Loucy (cell line): ENCODE measurements at regions not wholly inside any gene's neighbourhood (a gene's known extent, or its start where the extent isn't known, plus 50 kb on each side); places are given as distances from the start of the nearest gene placed in this dataset.
A peak's percentile ranks its signal among the peaks of the same experiment; 100 is the strongest.

Experiments used
- H2AFZ ChIP-seq: fragments of 200-600 bp; sonication (generic); 2 replicates; pipeline ENCODE4 v1.6.0; 2016; ENCODE audit warnings: antibody characterized with exemption, mild to moderate bottlenecking, low read length, moderate library complexity
- H3F3A ChIP-seq: fragments of 200-600 bp; 2 replicates; pipeline ENCODE4 v1.6.0; 2016; ENCODE audit warnings: antibody characterized with exemption, low read depth, mild to moderate bottlenecking
- H3K27me3 ChIP-seq: fragments of 200-600 bp; sonication (generic); 2 replicates; pipeline ENCODE4 v1.6.1; 2014; ENCODE audit warnings: low read length, mild to moderate bottlenecking; ENCODE audit not compliant: insufficient read depth, poor library complexity, severe bottlenecking
- H3K36me3 ChIP-seq: fragments of 200-600 bp; sonication (generic); 2 replicates; pipeline ENCODE4 v1.6.1; 2016; ENCODE audit warnings: low read length; ENCODE audit not compliant: insufficient read depth
- H3K4me1 ChIP-seq: fragments of 200-600 bp; sonication (generic); 2 replicates; pipeline ENCODE4 v1.5.1; 2014; ENCODE audit warnings: low read length, mild to moderate bottlenecking; ENCODE audit not compliant: insufficient read depth, poor library complexity, severe bottlenecking
- H3K4me2 ChIP-seq: fragments of 200-600 bp; sonication (generic); 2 replicates; pipeline ENCODE4 v1.6.0; 2014; ENCODE audit warnings: antibody characterized with exemption, low read length, low read depth, mild to moderate bottlenecking; ENCODE audit not compliant: poor library complexity, severe bottlenecking
- H3K4me3 ChIP-seq: fragments of 200-600 bp; sonication (generic); 2 replicates; pipeline ENCODE4 v1.5.1; 2014; ENCODE audit warnings: low read length, mild to moderate bottlenecking, mixed read lengths; ENCODE audit not compliant: poor library complexity, severe bottlenecking
- H3K79me2 ChIP-seq: fragments of 200-600 bp; sonication (generic); 2 replicates; pipeline ENCODE4 v1.6.1; 2014; ENCODE audit warnings: low read length; ENCODE audit not compliant: insufficient read depth
- H3K9ac ChIP-seq: fragments of 200-600 bp; sonication (generic); 2 replicates; pipeline ENCODE4 v1.6.0; 2014; ENCODE audit warnings: mild to moderate bottlenecking, low read depth, low read length, moderate library complexity; ENCODE audit not compliant: poor library complexity, severe bottlenecking
- H3K9me2 ChIP-seq: fragments of 200-600 bp; sonication (generic); replicated peaks from 2 replicates; pipeline ENCODE4 v1.6.1; 2016; ENCODE audit warnings: low read depth, low read length, mixed read lengths
- H3K9me3 ChIP-seq: fragments of 200-600 bp; sonication (generic); 2 replicates; pipeline ENCODE4 v1.6.1; 2014; ENCODE audit warnings: mild to moderate bottlenecking, antibody characterized with exemption, low read length, low read depth; ENCODE audit not compliant: insufficient read depth
- H4K20me1 ChIP-seq: fragments of 200-600 bp; sonication (generic); 2 replicates; pipeline ENCODE4 v1.6.0; 2014; ENCODE audit warnings: antibody characterized with exemption, low read length, mild to moderate bottlenecking; ENCODE audit not compliant: insufficient read depth, poor library complexity, severe bottlenecking
- EZH2phosphoT487 ChIP-seq: fragments of 200-600 bp; IDR thresholded peaks from 2 replicates; pipeline ENCODE4 v1.6.1; 2018; ENCODE audit warnings: antibody characterized with exemption, mild to moderate bottlenecking, moderate library complexity, borderline replicate concordance
- TF ChIP-seq, protein P1 (sequence below): fragments of 200-600 bp; sonication (generic); conservative IDR thresholded peaks from 2 replicates; pipeline ENCODE4 v1.5.1; 2014; ENCODE audit warnings: mild to moderate bottlenecking, antibody characterized with exemption, low read length

DNA sequence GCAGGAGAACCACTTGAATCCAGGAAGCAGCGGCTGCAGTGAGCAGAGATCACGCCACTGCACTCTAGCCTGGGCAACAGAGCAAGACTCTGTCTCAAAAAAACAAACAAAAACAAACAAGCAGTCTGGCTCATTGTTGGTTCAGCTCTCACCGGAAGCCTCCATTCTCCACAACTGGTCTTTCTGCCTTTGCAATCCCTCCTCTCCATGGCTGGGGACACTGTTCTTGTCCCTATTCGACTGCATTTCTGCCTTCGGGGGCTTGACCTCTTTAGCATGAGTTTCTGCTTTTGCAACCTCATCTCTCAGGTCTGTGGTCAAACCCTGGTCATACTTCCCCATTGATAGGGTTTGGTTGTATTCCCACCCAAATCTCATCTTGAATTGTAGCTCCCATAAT, 216.3 kb upstream of the NR5A2 start:
- H3K9ac ChIP-seq: no peak overlapping the region
- H4K20me1 ChIP-seq: no peaks in the 10 kb centered on the region
- H3K4me2 ChIP-seq: no peak overlapping the region
- no peaks in the 10 kb centered on the region for H3K79me2 ChIP-seq
- H3K4me3 ChIP-seq: no peak overlapping the region
- H3K27me3 ChIP-seq: no peaks in the 10 kb centered on the region
- no peaks in the 10 kb centered on the region for H3K4me1 ChIP-seq
- no peak for TF ChIP-seq EZH2phosphoT487
- TF ChIP-seq, protein P1, sequence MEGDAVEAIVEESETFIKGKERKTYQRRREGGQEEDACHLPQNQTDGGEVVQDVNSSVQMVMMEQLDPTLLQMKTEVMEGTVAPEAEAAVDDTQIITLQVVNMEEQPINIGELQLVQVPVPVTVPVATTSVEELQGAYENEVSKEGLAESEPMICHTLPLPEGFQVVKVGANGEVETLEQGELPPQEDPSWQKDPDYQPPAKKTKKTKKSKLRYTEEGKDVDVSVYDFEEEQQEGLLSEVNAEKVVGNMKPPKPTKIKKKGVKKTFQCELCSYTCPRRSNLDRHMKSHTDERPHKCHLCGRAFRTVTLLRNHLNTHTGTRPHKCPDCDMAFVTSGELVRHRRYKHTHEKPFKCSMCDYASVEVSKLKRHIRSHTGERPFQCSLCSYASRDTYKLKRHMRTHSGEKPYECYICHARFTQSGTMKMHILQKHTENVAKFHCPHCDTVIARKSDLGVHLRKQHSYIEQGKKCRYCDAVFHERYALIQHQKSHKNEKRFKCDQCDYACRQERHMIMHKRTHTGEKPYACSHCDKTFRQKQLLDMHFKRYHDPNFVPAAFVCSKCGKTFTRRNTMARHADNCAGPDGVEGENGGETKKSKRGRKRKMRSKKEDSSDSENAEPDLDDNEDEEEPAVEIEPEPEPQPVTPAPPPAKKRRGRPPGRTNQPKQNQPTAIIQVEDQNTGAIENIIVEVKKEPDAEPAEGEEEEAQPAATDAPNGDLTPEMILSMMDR: no peak
- no peak overlapping the region for H2AFZ ChIP-seq
- H3K9me2 ChIP-seq: no peaks in the 10 kb centered on the region
- no peaks in the 10 kb centered on the region; the same call in 1 of the 2 replicates for H3K9me3 ChIP-seq
- H3F3A ChIP-seq: no peaks in the 10 kb centered on the region
- no peaks in the 10 kb centered on the region for H3K36me3 ChIP-seq

DNA sequence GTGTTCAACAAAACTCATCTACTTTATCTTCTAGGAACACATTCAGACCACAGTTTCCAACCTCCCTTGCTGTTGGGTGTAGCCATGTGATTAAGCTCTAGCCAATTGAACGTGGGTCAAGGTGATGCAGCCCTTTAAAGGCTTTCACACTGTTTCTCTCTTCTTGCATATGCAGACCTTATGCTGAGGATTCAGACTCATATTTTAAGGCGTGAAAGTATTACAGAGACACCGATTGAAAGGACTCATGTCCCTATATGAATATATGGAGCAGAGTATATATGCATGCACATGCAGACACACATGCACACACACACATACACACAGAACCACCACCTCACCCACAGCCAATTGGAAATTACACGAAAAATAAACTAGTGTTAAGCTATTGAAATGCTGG, 214.3 kb upstream of the NR5A2 start:
- TF ChIP-seq EZH2phosphoT487: no peak
- peak overlapping the region; percentile 61; the same call in 1 of the 2 replicates for H2AFZ ChIP-seq
- H3K36me3 ChIP-seq: no peaks in the 10 kb centered on the region

DNA sequence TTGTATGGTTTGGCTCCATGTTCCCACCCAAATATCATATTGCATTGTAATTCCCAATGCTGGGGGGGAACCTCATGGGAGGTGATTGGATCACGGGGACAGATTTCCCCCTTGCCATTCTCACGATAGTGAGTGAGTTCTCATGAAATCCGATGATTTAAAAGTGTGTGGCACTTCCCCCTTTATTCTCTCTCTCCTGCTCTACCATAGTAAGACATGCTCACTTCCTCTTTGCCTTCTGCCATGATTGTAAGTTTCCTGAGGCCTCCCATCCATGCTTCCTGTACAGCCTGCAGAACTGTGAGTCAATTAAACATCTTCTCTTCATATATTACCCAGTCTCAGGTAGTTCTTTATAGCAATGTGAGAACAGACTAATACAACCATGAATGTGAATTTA, 211.6 kb upstream of the NR5A2 start:
- Histone ChIP-seq H3F3A (no peaks in the 10 kb centered on the region), H3K36me3 (no peaks in the 10 kb centered on the region), H3K4me1 (no peaks in the 10 kb centered on the region), H4K20me1 (no peaks in the 10 kb centered on the region), H3K9me3 (no peaks in the 10 kb centered on the region; the same call in 1 of the 2 replicates), H3K4me3 (no peak overlapping the region), H3K4me2 (no peak overlapping the region), H3K27me3 (no peaks in the 10 kb centered on the region), H3K9ac (no peak overlapping the region), H2AFZ (no peak overlapping the region), H3K79me2 (no peaks in the 10 kb centered on the region), H3K9me2 (no peaks in the 10 kb centered on the region)
- TF ChIP-seq, protein P1: no peak
- no peak for TF ChIP-seq EZH2phosphoT487

More for the DNA sequence above, 214.3 kb upstream of the NR5A2 start:
- H3K4me1 ChIP-seq: no peaks in the 10 kb centered on the region
- H3K4me3 ChIP-seq: no peak overlapping the region
- no peaks in the 10 kb centered on the region for H3K27me3 ChIP-seq
- no peaks in the 10 kb centered on the region; the same call in 1 of the 2 replicates for H3K9me3 ChIP-seq
- H3K79me2 ChIP-seq: no peaks in the 10 kb centered on the region
- no peaks in the 10 kb centered on the region for H3F3A ChIP-seq
- no peaks in the 10 kb centered on the region for H3K9me2 ChIP-seq
- H4K20me1 ChIP-seq: no peaks in the 10 kb centered on the region
- H3K4me2 ChIP-seq: no peak overlapping the region
- H3K9ac ChIP-seq: no peak overlapping the region

DNA sequence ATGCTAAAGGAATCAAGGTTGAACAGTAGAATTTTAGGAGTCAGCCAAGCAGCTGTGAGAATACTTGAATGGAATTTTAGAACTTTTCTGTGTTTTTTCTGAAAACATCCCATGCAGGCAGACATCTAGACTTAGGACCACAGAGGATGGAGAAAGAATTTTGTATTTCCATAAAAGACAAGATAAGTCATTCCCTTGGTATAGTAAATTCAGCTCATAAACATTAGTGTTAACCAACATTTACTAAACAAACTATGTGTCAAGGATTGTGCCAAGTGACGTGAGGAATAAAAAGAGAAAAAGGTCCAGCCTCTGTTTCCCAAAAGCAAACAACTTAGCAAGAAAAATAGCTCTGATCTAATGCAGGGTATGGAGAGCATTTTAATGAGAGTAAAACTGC, 210.2 kb upstream of the NR5A2 start:
- H3K9me2 ChIP-seq: no peaks in the 10 kb centered on the region
- H3K79me2 ChIP-seq: no peaks in the 10 kb centered on the region
- no peaks in the 10 kb centered on the region for H3K36me3 ChIP-seq
- no peaks in the 10 kb centered on the region for H3K27me3 ChIP-seq
- no peaks in the 10 kb centered on the region for H4K20me1 ChIP-seq
- TF ChIP-seq, protein P1: no peak
- TF ChIP-seq EZH2phosphoT487: no peak
- no peak overlapping the region for H3K4me2 ChIP-seq
- no peaks in the 10 kb centered on the region for H3F3A ChIP-seq
- H3K4me1 ChIP-seq: no peaks in the 10 kb centered on the region
- H3K4me3 ChIP-seq: no peak overlapping the region
- H3K9ac ChIP-seq: no peak overlapping the region
- no peaks in the 10 kb centered on the region; the same call in 1 of the 2 replicates for H3K9me3 ChIP-seq
- no peak overlapping the region for H2AFZ ChIP-seq
